HEK293 (cell line): ENCODE measurements at regions not wholly inside any gene's neighbourhood (a gene's known extent, or its start where the extent isn't known, plus 50 kb on each side); places are given as distances from the start of the nearest gene placed in this dataset.

Experiments used
- CTCF ChIA-PET: fragments of 350-600 bp; formaldehyde crosslinking; extraction: SDS; loops from one replicate; lab custom pipeline; 2021; ENCODE audit warnings: antibody characterized with exemption; lab: Yijun Ruan, JAX
- POLR2A ChIA-PET: fragments of 300-600 bp; formaldehyde crosslinking; extraction: SDS; loops from one replicate; lab custom pipeline; 2020; ENCODE audit warnings: antibody characterized with exemption, inconsistent platforms; lab: Yijun Ruan, JAX
- H3K27ac ChIP-seq: fragments of 200-500 bp; sonication (Bioruptor generic); 2 replicates; pipeline ENCODE4 v1.5.1; 2014; ENCODE audit warnings: low read depth, low read length, control low read depth, inconsistent platforms; ENCODE audit errors: extremely low read depth
- H3K36me3 ChIP-seq, 2 experiments: fragments of 200-500 bp in 1 of 2; sonication (Bioruptor generic) in 1 of 2; 1 replicate in 1 of 2; 2 replicates in 1 of 2; pipeline ENCODE4 v1.5.1; 2014 to 2017; ENCODE audit warnings: inconsistent platforms in 2 of 2, low read length in 2 of 2; ENCODE audit not compliant: control insufficient read depth in 2 of 2, insufficient read depth in 1 of 2
- H3K4me1 ChIP-seq: fragments of 200-500 bp; sonication (Bioruptor generic); 2 replicates; pipeline ENCODE4 v1.5.1; 2014; ENCODE audit warnings: mild to moderate bottlenecking, low read length, inconsistent platforms; ENCODE audit not compliant: control insufficient read depth, insufficient read depth
- H3K4me3 ChIP-seq: 2 replicates; pipeline ENCODE4 v1.5.1; 2011; ENCODE audit warnings: low read depth, mild to moderate bottlenecking, control low read depth, low read length, moderate library complexity
- H3K9me3 ChIP-seq: fragments of 200-500 bp; sonication (Bioruptor generic); 2 replicates; pipeline ENCODE4 v1.5.1; 2014; ENCODE audit warnings: low read depth, low read length, inconsistent platforms; ENCODE audit not compliant: control insufficient read depth, insufficient read depth
- CTCF ChIP-seq: fragments of 450-650 bp; formaldehyde crosslinking; IDR thresholded peaks from 2 replicates; pipeline ENCODE4 v1.5.1; 2016; ENCODE audit warnings: missing biosample characterization, missing genetic modification characterization
- GFI1B ChIP-seq: fragments of 450-650 bp; formaldehyde crosslinking; IDR thresholded peaks from 2 replicates; pipeline ENCODE4 v1.5.1; 2016; ENCODE audit warnings: missing biosample characterization, missing genetic modification characterization
- GLI2 ChIP-seq: fragments of 450-650 bp; formaldehyde crosslinking; IDR thresholded peaks from 2 replicates; pipeline ENCODE4; 2017; ENCODE audit warnings: missing biosample characterization, missing genetic modification characterization, low read depth, borderline replicate concordance
- MEIS1 ChIP-seq: sonication (generic); formaldehyde crosslinking; IDR thresholded peaks from 2 replicates; pipeline ENCODE4 v1.8.1; 2022; ENCODE audit warnings: missing genetic modification reagents, mild to moderate bottlenecking, borderline replicate concordance
- MYNN ChIP-seq: fragments of 450-650 bp; formaldehyde crosslinking; IDR thresholded peaks from 2 replicates; pipeline ENCODE4 v1.5.1; 2016; ENCODE audit warnings: missing biosample characterization, missing genetic modification characterization, borderline replicate concordance
- OSR2 ChIP-seq: fragments of 450-650 bp; formaldehyde crosslinking; IDR thresholded peaks from 2 replicates; pipeline ENCODE4 v1.5.1; 2016; ENCODE audit warnings: missing biosample characterization, missing genetic modification characterization
- OVOL3 ChIP-seq: fragments of 450-650 bp; formaldehyde crosslinking; IDR thresholded peaks from 2 replicates; pipeline ENCODE4 v1.5.1; 2016; ENCODE audit warnings: missing biosample characterization, missing genetic modification characterization
- SETDB1 ChIP-seq: IDR thresholded peaks from one replicate; pipeline ENCODE4 v1.6.1; 2017; ENCODE audit warnings: mild to moderate bottlenecking, low read length, moderate library complexity, mixed read lengths; ENCODE audit not compliant: insufficient read length
- SP3 ChIP-seq: fragments of 450-650 bp; formaldehyde crosslinking; IDR thresholded peaks from 2 replicates; pipeline ENCODE4 v1.5.1; 2016; ENCODE audit warnings: missing biosample characterization, missing genetic modification characterization
- TSHZ1 ChIP-seq: fragments of 450-650 bp; formaldehyde crosslinking; IDR thresholded peaks from 2 replicates; pipeline ENCODE4 v1.5.1; 2016; ENCODE audit warnings: missing biosample characterization, missing genetic modification characterization, borderline replicate concordance
- ZEB2 ChIP-seq: fragments of 450-650 bp; formaldehyde crosslinking; IDR thresholded peaks from 2 replicates; pipeline ENCODE4 v1.5.1; 2016; ENCODE audit warnings: missing biosample characterization, missing genetic modification characterization
- ZNF132 ChIP-seq: fragments of 450-650 bp; formaldehyde crosslinking; IDR thresholded peaks from 2 replicates; pipeline ENCODE4 v1.5.1; 2017; ENCODE audit warnings: missing biosample characterization, missing genetic modification characterization, borderline replicate concordance
- ZNF174 ChIP-seq: fragments of 450-650 bp; formaldehyde crosslinking; IDR thresholded peaks from 2 replicates; pipeline ENCODE4 v1.5.0; 2017; ENCODE audit warnings: missing biosample characterization, mild to moderate bottlenecking, missing genetic modification characterization
- ZNF248 ChIP-seq: fragments of 450-650 bp; formaldehyde crosslinking; IDR thresholded peaks from 2 replicates; pipeline ENCODE4 v1.5.1; 2017; ENCODE audit warnings: missing biosample characterization, missing genetic modification characterization
- ZNF292 ChIP-seq: fragments of 450-650 bp; formaldehyde crosslinking; IDR thresholded peaks from 2 replicates; pipeline ENCODE4 v1.5.1; 2016; ENCODE audit warnings: low read depth, missing biosample characterization, missing genetic modification characterization, borderline replicate concordance
- ZNF530 ChIP-seq: fragments of 450-650 bp; formaldehyde crosslinking; IDR thresholded peaks from 2 replicates; pipeline ENCODE4 v1.5.1; 2016; ENCODE audit warnings: low read depth, missing biosample characterization, missing genetic modification characterization
- ZNF629 ChIP-seq: fragments of 450-650 bp; formaldehyde crosslinking; IDR thresholded peaks from 2 replicates; pipeline ENCODE4 v1.5.1; 2017; ENCODE audit warnings: missing biosample characterization, missing genetic modification characterization
- ZNF664 ChIP-seq: fragments of 450-650 bp; formaldehyde crosslinking; IDR thresholded peaks from 2 replicates; pipeline ENCODE4 v1.5.1; 2016; ENCODE audit warnings: missing biosample characterization, missing genetic modification characterization
- ZNF692 ChIP-seq: fragments of 450-650 bp; formaldehyde crosslinking; IDR thresholded peaks from 2 replicates; pipeline ENCODE4 v1.5.1; 2016; ENCODE audit warnings: missing biosample characterization, missing genetic modification characterization
- ZSCAN5A ChIP-seq: fragments of 450-650 bp; formaldehyde crosslinking; IDR thresholded peaks from 2 replicates; pipeline ENCODE4 v1.5.1; 2016; ENCODE audit warnings: missing biosample characterization, missing genetic modification characterization

GRCh38 chr11:80841675-80842074 lies 1400.8 kb upstream of the TENM4 start:
- Histone ChIP-seq H3K27ac (no peak overlapping the region), H3K9me3 (no peaks in the 10 kb centered on the region), H3K4me1 (no peaks in the 10 kb centered on the region), H3K4me3 (no peak overlapping the region), H3K36me3 (no peaks in the 10 kb centered on the region)
- TF ChIP-seq SP3: no peak
- TF ChIP-seq CTCF (tag by site-specific recombination): no peak
- TF ChIP-seq OSR2 (tag by site-specific recombination): no peak
- TF ChIP-seq SETDB1: no peak
- no peak for TF ChIP-seq ZEB2 (tag by site-specific recombination)
- TF ChIP-seq ZSCAN5A (tag by site-specific recombination): no peak
- POLR2A ChIA-PET: no interaction called here
- CTCF ChIA-PET: no interaction called here

GRCh38 chr11:80838153-80838552 lies 1397.3 kb upstream of the TENM4 start:
- POLR2A ChIA-PET: no interaction called here
- no peak overlapping the region for H3K27ac ChIP-seq
- H3K4me3 ChIP-seq: no peak overlapping the region
- H3K4me1 ChIP-seq: no peaks in the 10 kb centered on the region
- no peaks in the 10 kb centered on the region for H3K36me3 ChIP-seq
- CTCF ChIA-PET: no interaction called here
- TF ChIP-seq ZNF248 (tag by site-specific recombination) (no peak), GLI2 (tag by site-specific recombination) (no peak)
- no peaks in the 10 kb centered on the region for H3K9me3 ChIP-seq

- POLR2A ChIA-PET: no interaction called here
- no peaks in the 10 kb centered on the region for H3K4me1 ChIP-seq
- no peak overlapping the region for H3K27ac ChIP-seq
- H3K36me3 ChIP-seq: no peaks in the 10 kb centered on the region
- CTCF ChIA-PET: no interaction called here
- no peaks in the 10 kb centered on the region for H3K9me3 ChIP-seq
- TF ChIP-seq ZNF629 (tag by site-specific recombination): no peak
- TF ChIP-seq GFI1B (tag by site-specific recombination): no peak
- no peak for TF ChIP-seq ZNF692 (tag by site-specific recombination)
- TF ChIP-seq ZNF530 (tag by site-specific recombination): no peak
- TF ChIP-seq GLI2 (tag by site-specific recombination): no peak
- TF ChIP-seq, all 188 proteins: peak for 0
- H3K4me3 ChIP-seq: no peak overlapping the region
Observed at GRCh38 chr11:80837051-80837450, 1396.2 kb upstream of the TENM4 start.

GRCh38 chr11:80831374-80831773 lies 1390.5 kb upstream of the TENM4 start:
- H3K9me3 ChIP-seq: no peaks in the 10 kb centered on the region
- CTCF ChIA-PET: no interaction called here
- H3K27ac ChIP-seq: no peak overlapping the region
- H3K4me1 ChIP-seq: no peaks in the 10 kb centered on the region
- H3K4me3 ChIP-seq: no peak overlapping the region
- H3K36me3 ChIP-seq: no peaks in the 10 kb centered on the region
- POLR2A ChIA-PET: no interaction called here
- TF ChIP-seq ZNF174 (tag by site-specific recombination) (no peak), MYNN (tag by site-specific recombination) (no peak), TSHZ1 (tag by site-specific recombination) (no peak), ZNF292 (tag by site-specific recombination) (no peak), OVOL3 (no peak), ZNF132 (tag by site-specific recombination) (no peak), MEIS1 (CRISPR knock-in tag) (no peak), ZNF664 (tag by site-specific recombination) (no peak)
